GM12878 (cell line): ENCODE measurements at regions not wholly inside any gene's neighbourhood (a gene's known extent, or its start where the extent isn't known, plus 50 kb on each side); places are given as distances from the start of the nearest gene placed in this dataset.

Source experiments
- ATAC-seq: fragments of 200-7000 bp; cut with Tn5 transposase; 3 replicates; pipeline ENCODE4 v1.9.1; 2020; ENCODE audit warnings: mild to moderate bottlenecking, moderate library complexity
- BruUV-seq: library from RNA; stranded (reverse); fragments of 400-500 nt; replicated peaks from 2 replicates; lab custom pipeline; 2021; lab: Mats Ljungman, UMichigan
- CTCF ChIA-PET: fragments of 300-600 bp; sonication (Branson Sonifier 250); formaldehyde crosslinking; extraction: SDS; loops from one replicate; lab custom pipeline; 2021; ENCODE audit warnings: inconsistent platforms; lab: Yijun Ruan, JAX
- POLR2A ChIA-PET: fragments of 350-600 bp; formaldehyde crosslinking; extraction: SDS; loops from one replicate; lab custom pipeline; 2021; ENCODE audit warnings: inconsistent platforms; lab: Charles Lee
- RAD21 ChIA-PET: fragments of 300-600 bp; sonication (Branson Sonifier 250); formaldehyde crosslinking; loops from one replicate; lab custom pipeline; 2023; ENCODE audit warnings: antibody characterized with exemption; ENCODE audit not compliant: unreplicated experiment; lab: Charles Lee
- SMC1A ChIA-PET: fragments of 300-600 bp; sonication (Branson Sonifier 250); formaldehyde crosslinking; loops from one replicate; lab custom pipeline; 2023; ENCODE audit not compliant: unreplicated experiment, uncharacterized antibody; lab: Charles Lee
- DNase-seq: peaks from one replicate; pipeline ENCODE4 v3.0.0-alpha.2; 2011; ENCODE audit warnings: low read depth, low spot score
- FAIRE-seq: peaks from 3 replicates; lab custom pipeline; 2011; peaks lifted over from hg19 to GRCh38; lab: Jason Lieb, UNC
- H2AFZ ChIP-seq: 2 replicates; pipeline ENCODE4 v1.6.0; 2011; ENCODE audit warnings: low read depth, low read length, control low read depth; ENCODE audit not compliant: control insufficient read depth
- H3K27ac ChIP-seq: 2 replicates; pipeline ENCODE4 v1.5.1; 2011; ENCODE audit warnings: control low read depth; ENCODE audit not compliant: control insufficient read depth, insufficient read depth
- H3K27me3 ChIP-seq, 2 experiments: replicated peaks in 1 of 2; 2 replicates each; pipeline versions ENCODE4 v1.6.0 to v1.6.1; 2011; ENCODE audit warnings: low read length in 1 of 2; ENCODE audit not compliant: control insufficient read depth in 2 of 2, insufficient read depth in 2 of 2
- H3K36me3 ChIP-seq, 2 experiments: 2 replicates each; pipeline ENCODE4 v1.5.1; 2011; ENCODE audit warnings: low read length in 1 of 2; ENCODE audit not compliant: control insufficient read depth in 2 of 2, insufficient read depth in 2 of 2
- H3K4me1 ChIP-seq: 2 replicates; pipeline ENCODE4 v1.6.1; 2011; ENCODE audit warnings: mild to moderate bottlenecking, low read length, moderate library complexity, mixed read lengths; ENCODE audit not compliant: control insufficient read depth, insufficient read depth
- H3K4me2 ChIP-seq: 2 replicates; pipeline ENCODE4 v1.6.0; 2011; ENCODE audit warnings: control low read depth; ENCODE audit not compliant: control insufficient read depth, insufficient read depth
- H3K4me3 ChIP-seq: fragments of 200-600 bp; sonication (generic); 2 replicates; pipeline ENCODE4 v1.5.1; 2016
- H3K79me2 ChIP-seq: 2 replicates; pipeline ENCODE4 v1.6.0; 2011; ENCODE audit warnings: low read length; ENCODE audit not compliant: control insufficient read depth, insufficient read depth
- H3K9ac ChIP-seq: 2 replicates; pipeline ENCODE4 v1.8.0; 2011; ENCODE audit warnings: low read length, control low read depth, mixed read lengths; ENCODE audit not compliant: control insufficient read depth, insufficient read depth
- H3K9me3 ChIP-seq: replicated peaks from 3 replicates; pipeline ENCODE4 v1.5.1; 2011; ENCODE audit warnings: mild to moderate bottlenecking, low read length; ENCODE audit not compliant: control insufficient read depth, insufficient read depth
- H4K20me1 ChIP-seq: 2 replicates; pipeline ENCODE4 v1.6.0; 2011; ENCODE audit not compliant: control insufficient read depth, insufficient read depth
- MEF2A ChIP-seq: IDR thresholded peaks from 2 replicates; pipeline ENCODE4 v1.6.1; 2011; ENCODE audit warnings: low read depth, mild to moderate bottlenecking, low read length, moderate library complexity; ENCODE audit not compliant: insufficient read depth
- RAD21 ChIP-seq: IDR thresholded peaks from 2 replicates; pipeline ENCODE4 v1.6.1; 2011; ENCODE audit warnings: mild to moderate bottlenecking, low read depth, low read length, moderate library complexity; ENCODE audit not compliant: insufficient read depth
- WGBS: methylation state at CpG from one replicate; pipeline ENCODE4 v1.1.6; 2016; ENCODE audit warnings: low lambda C conversion rate; ENCODE audit not compliant: insufficient replicate concordance, insufficient coverage; ENCODE audit errors: missing lambda C conversion rate; 5-methylcytosine and 5-hydroxymethylcytosine counted together
- in situ Hi-C: fragments of 300-500 bp; cut with MboI; formaldehyde crosslinking; loops from 9 replicates; pipeline ENCODE4 v1.14.3; 2018; ENCODE audit warnings: mixed read lengths
- intact Hi-C: fragments of 100-400 bp; cut with micrococcal nuclease; formaldehyde crosslinking; loops from one replicate; pipeline ENCODE4 v1.14.2; 2022; ENCODE audit not compliant: unreplicated experiment
- TF ChIP-seq, protein P1 (sequence below): fragments of 150-350 bp; IDR thresholded peaks from 2 replicates; pipeline ENCODE4 v1.6.1; 2014; ENCODE audit warnings: mild to moderate bottlenecking, low read depth, low read length
- TF ChIP-seq, protein P2 (sequence below), 3 experiments: IDR thresholded peaks in 2 of 3; conservative IDR thresholded peaks in 1 of 3; 2 replicates each; pipeline ENCODE4 v1.5.1; 2011; ENCODE audit warnings: low read depth in 3 of 3, low read length in 3 of 3, mild to moderate bottlenecking in 3 of 3, control low read depth in 2 of 3, moderate library complexity in 2 of 3, inconsistent platforms in 1 of 3, mixed read lengths in 1 of 3; ENCODE audit not compliant: control insufficient read depth in 2 of 3, insufficient read depth in 1 of 3; ENCODE audit errors: extremely low read depth in 1 of 3

DNA sequence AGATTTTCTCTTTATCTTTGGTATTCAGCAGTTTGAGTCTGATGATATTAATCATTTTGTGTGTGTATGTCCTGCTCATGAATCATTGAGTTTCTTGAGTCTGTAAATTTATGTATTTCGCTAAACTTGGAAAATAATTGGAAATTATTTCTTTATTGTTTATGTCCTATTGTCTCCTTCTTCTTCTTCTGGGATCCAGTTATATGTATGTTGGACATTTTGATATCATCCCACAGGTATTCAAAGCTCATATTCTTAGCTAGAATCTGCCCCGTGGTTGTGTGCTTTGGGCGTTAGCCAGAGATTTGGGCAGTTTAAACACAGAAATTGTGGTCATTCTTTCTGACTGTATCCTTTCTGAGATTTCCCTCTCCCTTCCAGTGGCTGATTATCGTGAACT is 243.0 kb upstream of the SPRED2 start (continued):
- TF ChIP-seq, protein P1, sequence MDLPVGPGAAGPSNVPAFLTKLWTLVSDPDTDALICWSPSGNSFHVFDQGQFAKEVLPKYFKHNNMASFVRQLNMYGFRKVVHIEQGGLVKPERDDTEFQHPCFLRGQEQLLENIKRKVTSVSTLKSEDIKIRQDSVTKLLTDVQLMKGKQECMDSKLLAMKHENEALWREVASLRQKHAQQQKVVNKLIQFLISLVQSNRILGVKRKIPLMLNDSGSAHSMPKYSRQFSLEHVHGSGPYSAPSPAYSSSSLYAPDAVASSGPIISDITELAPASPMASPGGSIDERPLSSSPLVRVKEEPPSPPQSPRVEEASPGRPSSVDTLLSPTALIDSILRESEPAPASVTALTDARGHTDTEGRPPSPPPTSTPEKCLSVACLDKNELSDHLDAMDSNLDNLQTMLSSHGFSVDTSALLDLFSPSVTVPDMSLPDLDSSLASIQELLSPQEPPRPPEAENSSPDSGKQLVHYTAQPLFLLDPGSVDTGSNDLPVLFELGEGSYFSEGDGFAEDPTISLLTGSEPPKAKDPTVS: no peak

DNA sequence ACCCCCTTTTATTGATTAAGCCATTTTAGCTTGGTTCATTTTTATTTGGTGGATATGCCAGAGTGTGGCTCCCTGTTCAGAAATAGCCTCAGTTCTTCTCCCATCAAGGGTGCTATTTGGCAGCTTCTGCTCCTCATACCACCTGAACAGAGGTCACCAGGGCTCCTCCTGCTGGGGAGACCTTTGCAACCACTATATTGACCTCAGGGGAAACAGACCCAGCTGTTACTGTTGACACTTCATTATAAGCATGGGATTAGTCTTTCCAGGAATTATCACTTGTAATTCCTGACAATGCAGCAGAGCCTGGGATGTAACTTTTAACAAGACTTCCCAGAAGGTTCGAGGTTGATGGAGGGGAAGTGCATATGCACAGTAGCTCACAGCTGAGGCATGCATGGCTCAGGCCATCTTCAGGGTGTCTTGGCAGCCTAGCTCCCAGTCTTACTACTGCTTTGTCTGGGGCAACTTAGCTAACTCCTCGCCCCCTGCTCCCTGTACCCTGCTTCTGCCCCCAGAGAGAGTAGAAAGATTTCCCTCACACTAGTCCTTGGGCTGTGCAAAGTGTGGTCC is 239.4 kb upstream of the SPRED2 start:
- H2AFZ ChIP-seq: no peak overlapping the region
- no TSS peak for BruUV-seq
- in situ Hi-C loops: no loop called here
- no peaks in the 10 kb centered on the region for H3K27me3 ChIP-seq
- H3K4me2 ChIP-seq: no peak overlapping the region
- H4K20me1 ChIP-seq: no peaks in the 10 kb centered on the region
- ChIA-PET POLR2A (no interaction called here), CTCF (no interaction called here), SMC1A (interaction anchor here (1.0 kb wide), 1 partner anchor 9 kb away, joined by 3 read pairs; no protein-coding TSS in a partner anchor), RAD21 (no interaction called here)
- no peak overlapping the region for H3K9ac ChIP-seq
- H3K9me3 ChIP-seq: peaks cover 13% of the 10 kb centered on the region; the same call in 2 of the 3 replicates
- no peak overlapping the region for H3K27ac ChIP-seq
- ATAC-seq (no peak), DNase-seq (no peak), FAIRE-seq (no peak)
- TF ChIP-seq, protein P2, sequence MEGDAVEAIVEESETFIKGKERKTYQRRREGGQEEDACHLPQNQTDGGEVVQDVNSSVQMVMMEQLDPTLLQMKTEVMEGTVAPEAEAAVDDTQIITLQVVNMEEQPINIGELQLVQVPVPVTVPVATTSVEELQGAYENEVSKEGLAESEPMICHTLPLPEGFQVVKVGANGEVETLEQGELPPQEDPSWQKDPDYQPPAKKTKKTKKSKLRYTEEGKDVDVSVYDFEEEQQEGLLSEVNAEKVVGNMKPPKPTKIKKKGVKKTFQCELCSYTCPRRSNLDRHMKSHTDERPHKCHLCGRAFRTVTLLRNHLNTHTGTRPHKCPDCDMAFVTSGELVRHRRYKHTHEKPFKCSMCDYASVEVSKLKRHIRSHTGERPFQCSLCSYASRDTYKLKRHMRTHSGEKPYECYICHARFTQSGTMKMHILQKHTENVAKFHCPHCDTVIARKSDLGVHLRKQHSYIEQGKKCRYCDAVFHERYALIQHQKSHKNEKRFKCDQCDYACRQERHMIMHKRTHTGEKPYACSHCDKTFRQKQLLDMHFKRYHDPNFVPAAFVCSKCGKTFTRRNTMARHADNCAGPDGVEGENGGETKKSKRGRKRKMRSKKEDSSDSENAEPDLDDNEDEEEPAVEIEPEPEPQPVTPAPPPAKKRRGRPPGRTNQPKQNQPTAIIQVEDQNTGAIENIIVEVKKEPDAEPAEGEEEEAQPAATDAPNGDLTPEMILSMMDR (IDR thresholded peaks at IDR 0.05 in 2 of 3, conservative IDR thresholded peaks at IDR 0.05 in 1 of 3; ENCODE audit: control insufficient read depth in 2 of 3, extremely low read depth in 1 of 3, insufficient read depth in 1 of 3, low read depth in 3 of 3, low read length in 3 of 3): 0 out of 6 replicates have a peak, but pooled peaks of 1 of the 3 experiments have one; percentile 20
- TF ChIP-seq RAD21 (peak; percentile 26; the same call in 1 of the 2 replicates), MEF2A (no peak)
- 0% methylated on average over 2 of the region's 2 CpGs for WGBS
- H3K4me3 ChIP-seq: no peak overlapping the region
- H3K4me1 ChIP-seq: peaks cover under 1% of the 10 kb centered on the region; the same call in 1 of the 2 replicates
- no peaks in the 10 kb centered on the region for H3K79me2 ChIP-seq
- H3K36me3 ChIP-seq: no peaks in the 10 kb centered on the region
- intact Hi-C loops: no loop called here
